Right cardiac atrium (tissue), 5 donors: ENCODE measurements at regions not wholly inside any gene's neighbourhood (a gene's known extent, or its start where the extent isn't known, plus 50 kb on each side); places are given as distances from the start of the nearest gene placed in this dataset.

Experiments
- ATAC-seq, 2 donors: fragments of 200-7000 bp; cut with Tn5 transposase; one replicate each; pipeline versions ENCODE4 v1.8.0 to v1.9.1; 2020; ENCODE audit warnings: moderate library complexity in 2 of 2, mild to moderate bottlenecking in 1 of 2
- DNase-seq, 3 donors: peaks; one replicate each; pipeline ENCODE4 v3.0.0-alpha.2; 2020
- H3K27ac ChIP-seq: one replicate; pipeline ENCODE4 v1.5.1; 2013; ENCODE audit warnings: mild to moderate bottlenecking, low read length, control low read depth, moderate library complexity
- H3K27me3 ChIP-seq: one replicate; pipeline ENCODE4 v1.6.1; 2013; ENCODE audit not compliant: control insufficient read depth, insufficient read depth
- H3K4me1 ChIP-seq: one replicate; pipeline ENCODE4 v1.6.1; 2013; ENCODE audit warnings: low read length; ENCODE audit not compliant: control insufficient read depth, insufficient read depth
- H3K4me3 ChIP-seq: one replicate; pipeline ENCODE4 v1.5.1; 2013; ENCODE audit warnings: low read length, control low read depth
- H3K9me3 ChIP-seq: one replicate; pipeline ENCODE4 v1.6.1; 2013; ENCODE audit warnings: low read length; ENCODE audit not compliant: control insufficient read depth
- whole genome bisulfite sequencing: extraction: QIAGEN DNeasy Blood & Tissue Kit; methylation state at CpG from one replicate; pipeline ENCODE4 v1.1.7; 2013; 5-methylcytosine and 5-hydroxymethylcytosine counted together
- intact Hi-C, 4 donors: fragments of 100-400 bp; cut with DNase I; formaldehyde crosslinking; loops; one replicate each; pipeline versions ENCODE4 v1.11.0 to v1.14.0; 2022 to 2023
- donor health status: healthy with polysubstance abuse.
- donor health status: DM: no; HTN: yes; CAD: no.
- donor health status: DM: no; HTN: no; CAD: no.
- donor health status: DM: no; HTN: yes; CAD: no; lungs with severe emphysema.
- donor health status: DM: yes; HTN: yes; CAD: no.

GRCh38 chr2:129224022-129224421 is 755.4 kb upstream of the RAB6C start:
- WGBS, result 61% methylated on average over 10 of the region's 10 CpGs
- intact Hi-C loops, result no loop called here
- no peak for ATAC-seq

GRCh38 chr2:129224486-129224885 is 755.0 kb upstream of the RAB6C start:
- Histone ChIP-seq H3K27ac (no peak overlapping the region), H3K4me1 (no peaks in the 10 kb centered on the region), H3K9me3 (no peaks in the 10 kb centered on the region), H3K4me3 (no peak overlapping the region), H3K27me3 (no peaks in the 10 kb centered on the region)
- DNase-seq (no peak), ATAC-seq (no peak)
- 89% methylated on average over 3 of the region's 3 CpGs for WGBS
- intact Hi-C loops, result no loop called here

More at GRCh38 chr2:129224022-129224421, 755.4 kb upstream of the RAB6C start:
- Histone ChIP-seq H3K4me1 (no peaks in the 10 kb centered on the region), H3K27ac (no peak overlapping the region), H3K4me3 (no peak overlapping the region), H3K27me3 (no peaks in the 10 kb centered on the region), H3K9me3 (no peaks in the 10 kb centered on the region)
- DNase-seq, result no peak

GRCh38 chr2:129229196-129229595 is 750.3 kb upstream of the RAB6C start:
- DNase-seq (no peak), ATAC-seq (no peak)
- 76% methylated on average over 3 of the region's 3 CpGs for WGBS
- H3K27ac ChIP-seq, result no peak overlapping the region
- H3K27me3 ChIP-seq, result no peaks in the 10 kb centered on the region
- no peaks in the 10 kb centered on the region for H3K9me3 ChIP-seq
- intact Hi-C loops, result no loop called here
- no peak overlapping the region for H3K4me3 ChIP-seq
- H3K4me1 ChIP-seq, result no peaks in the 10 kb centered on the region

- DNase-seq (no peak), ATAC-seq (no peak)
- no peak overlapping the region for H3K4me3 ChIP-seq
- H3K4me1 ChIP-seq, result no peaks in the 10 kb centered on the region
- 84% methylated on average over 7 of the region's 7 CpGs for WGBS
- H3K27ac ChIP-seq, result no peak overlapping the region
- intact Hi-C loops, result no loop called here
- no peaks in the 10 kb centered on the region for H3K27me3 ChIP-seq
- no peaks in the 10 kb centered on the region for H3K9me3 ChIP-seq
Observed at GRCh38 chr2:129229830-129230441, 749.5 kb upstream of the RAB6C start.

GRCh38 chr2:129231924-129232323 is 747.5 kb upstream of the RAB6C start:
- no peaks in the 10 kb centered on the region for H3K9me3 ChIP-seq
- intact Hi-C loops, result no loop called here
- DNase-seq (no peak), ATAC-seq (no peak)
- H3K4me1 ChIP-seq, result no peaks in the 10 kb centered on the region
- no peaks in the 10 kb centered on the region for H3K27me3 ChIP-seq
- 88% methylated on average over 7 of the region's 7 CpGs for WGBS
- no peak overlapping the region for H3K4me3 ChIP-seq
- H3K27ac ChIP-seq, result no peak overlapping the region

GRCh38 chr2:129233166-129233565 is 746.3 kb upstream of the RAB6C start:
- ATAC-seq (no peak), DNase-seq (no peak)
- intact Hi-C loops, result no loop called here
- no peak overlapping the region for H3K27ac ChIP-seq
- no peaks in the 10 kb centered on the region for H3K27me3 ChIP-seq
- whole genome bisulfite sequencing, result 77% methylated on average over 9 of the region's 9 CpGs
- H3K9me3 ChIP-seq, result no peaks in the 10 kb centered on the region
- H3K4me1 ChIP-seq, result no peaks in the 10 kb centered on the region
- no peak overlapping the region for H3K4me3 ChIP-seq

GRCh38 chr2:129233751-129234406 is 745.6 kb upstream of the RAB6C start:
- no peaks in the 10 kb centered on the region for H3K4me1 ChIP-seq
- WGBS, result 42% methylated on average over 6 of the region's 6 CpGs
- H3K4me3 ChIP-seq, result no peak overlapping the region
- H3K9me3 ChIP-seq, result no peaks in the 10 kb centered on the region
- peak in 1 of 3 donors; percentile 64 for DNase-seq
- intact Hi-C loops, result no loop called here
- peak; percentile 85 to 88 for ATAC-seq
- H3K27me3 ChIP-seq, result no peaks in the 10 kb centered on the region
- no peak overlapping the region for H3K27ac ChIP-seq

GRCh38 chr2:129236601-129237000 is 742.9 kb upstream of the RAB6C start:
- Histone ChIP-seq H3K4me3 (no peak overlapping the region), H3K9me3 (no peaks in the 10 kb centered on the region), H3K4me1 (no peaks in the 10 kb centered on the region), H3K27me3 (no peaks in the 10 kb centered on the region), H3K27ac (no peak overlapping the region)
- intact Hi-C loops, result no loop called here
- DNase-seq (no peak), ATAC-seq (no peak)

GRCh38 chr2:129237966-129238725 is 741.3 kb upstream of the RAB6C start:
- DNase-seq, result no peak
- intact Hi-C loops, result no loop called here

GRCh38 chr2:129239141-129239540 is 740.3 kb upstream of the RAB6C start:
- no peak overlapping the region for H3K27ac ChIP-seq
- no peaks in the 10 kb centered on the region for H3K9me3 ChIP-seq
- H3K4me3 ChIP-seq, result no peak overlapping the region
- no peaks in the 10 kb centered on the region for H3K27me3 ChIP-seq
- ATAC-seq, result no peak
- WGBS, result 74% methylated on average over 2 of the region's 2 CpGs
- DNase-seq, result no peak
- no peaks in the 10 kb centered on the region for H3K4me1 ChIP-seq
- intact Hi-C loops, result no loop called here

More at GRCh38 chr2:129237966-129238725, 741.3 kb upstream of the RAB6C start:
- 94% methylated on average over 6 of the region's 6 CpGs for WGBS
- H3K4me3 ChIP-seq, result no peak overlapping the region
- ATAC-seq, result no peak
- no peaks in the 10 kb centered on the region for H3K4me1 ChIP-seq
- no peaks in the 10 kb centered on the region for H3K9me3 ChIP-seq
- no peak overlapping the region for H3K27ac ChIP-seq
- no peaks in the 10 kb centered on the region for H3K27me3 ChIP-seq

- intact Hi-C loops, result no loop called here
- no peaks in the 10 kb centered on the region for H3K9me3 ChIP-seq
- H3K4me1 ChIP-seq, result no peaks in the 10 kb centered on the region
- ATAC-seq, result no peak
- no peaks in the 10 kb centered on the region for H3K27me3 ChIP-seq
- no peak for DNase-seq
- H3K4me3 ChIP-seq, result no peak overlapping the region
- H3K27ac ChIP-seq, result no peak overlapping the region
- WGBS, result 89% methylated on average over 3 of the region's 3 CpGs
Observed at GRCh38 chr2:129240061-129240460, 739.4 kb upstream of the RAB6C start.
